ENCODE measurements at regions not wholly inside any gene's neighbourhood (a gene's known extent, or its start where the extent isn't known, plus 50 kb on each side); places are given as distances from the start of the nearest gene placed in this dataset.

- CTCF ChIA-PET, result interaction anchor here (0.6 to 1.7 kb wide), 9 partner anchors 10 to 1116 kb away, joined by 3 to 7 read pairs (median 3); no protein-coding TSS in a partner anchor
- POLR2A ChIA-PET, result no interaction called here
These were observed 418.2 kb upstream of the HS6ST1 start for GRCh38 chr2:128736689-128737545.

GRCh38 chr2:128737546-128737826 is 418.8 kb upstream of the HS6ST1 start:
- no peak for DNase-seq
- Mint-ChIP-seq H3K4me1 (peaks cover 9% of the 10 kb centered on the region), H3K27ac (no peak overlapping the region), H3K9me3 (no peaks in the 10 kb centered on the region), H3K4me3 (no peak overlapping the region), H3K36me3 (ENCODE audit: low read depth) (no peaks in the 10 kb centered on the region), H3K27me3 (peaks cover 8% of the 10 kb centered on the region)
- ChIA-PET CTCF (no interaction called here), POLR2A (no interaction called here)

More at GRCh38 chr2:128736689-128737545, 418.2 kb upstream of the HS6ST1 start:
- Mint-ChIP-seq H3K4me1 (peaks cover 9% of the 10 kb centered on the region), H3K9me3 (no peaks in the 10 kb centered on the region), H3K27ac (no peak overlapping the region), H3K36me3 (ENCODE audit: low read depth) (no peaks in the 10 kb centered on the region), H3K4me3 (peak overlapping the region; percentile 17), H3K27me3 (peaks cover 8% of the 10 kb centered on the region)
- peak; percentile 54 for DNase-seq

GRCh38 chr2:128738446-128739110 is 419.9 kb upstream of the HS6ST1 start:
- H3K4me3 Mint-ChIP-seq, result no peak overlapping the region
- ChIA-PET POLR2A (no interaction called here), CTCF (no interaction called here)
- H3K36me3 Mint-ChIP-seq (ENCODE audit: low read depth), result no peaks in the 10 kb centered on the region
- peaks cover 10% of the 10 kb centered on the region for H3K27me3 Mint-ChIP-seq
- peaks cover 9% of the 10 kb centered on the region for H3K4me1 Mint-ChIP-seq
- H3K9me3 Mint-ChIP-seq, result no peaks in the 10 kb centered on the region
- no peak for DNase-seq
- H3K27ac Mint-ChIP-seq, result no peak overlapping the region

- no peak for DNase-seq
- Mint-ChIP-seq H3K9me3 (no peaks in the 10 kb centered on the region), H3K4me3 (no peak overlapping the region), H3K27ac (no peak overlapping the region), H3K4me1 (no peaks in the 10 kb centered on the region), H3K27me3 (peaks cover 4% of the 10 kb centered on the region), H3K36me3 (ENCODE audit: low read depth) (no peaks in the 10 kb centered on the region)
- CTCF ChIA-PET, result no interaction called here
- POLR2A ChIA-PET, result no interaction called here
These were observed 423.8 kb upstream of the HS6ST1 start for GRCh38 chr2:128742467-128742866.

GRCh38 chr2:128745946-128746345 is 427.3 kb upstream of the HS6ST1 start:
- H3K4me3 Mint-ChIP-seq, result no peak overlapping the region

GRCh38 chr2:128746356-128746755 is 427.7 kb upstream of the HS6ST1 start:
- Mint-ChIP-seq H3K27ac (no peak overlapping the region), H3K27me3 (peaks cover 4% of the 10 kb centered on the region), H3K36me3 (ENCODE audit: low read depth) (no peaks in the 10 kb centered on the region), H3K9me3 (no peaks in the 10 kb centered on the region), H3K4me3 (no peak overlapping the region), H3K4me1 (no peaks in the 10 kb centered on the region)
- no peak for DNase-seq
- ChIA-PET POLR2A (no interaction called here), CTCF (interaction anchor here (0.6 kb wide), 1 partner anchor 21 kb away, joined by 3 read pairs; no protein-coding TSS in a partner anchor)

More at GRCh38 chr2:128745946-128746345, 427.3 kb upstream of the HS6ST1 start:
- CTCF ChIA-PET, result no interaction called here
- Mint-ChIP-seq H3K27me3 (peaks cover 4% of the 10 kb centered on the region), H3K4me1 (no peaks in the 10 kb centered on the region), H3K9me3 (no peaks in the 10 kb centered on the region), H3K27ac (no peak overlapping the region), H3K36me3 (ENCODE audit: low read depth) (no peaks in the 10 kb centered on the region)
- DNase-seq, result no peak
- POLR2A ChIA-PET, result no interaction called here

- H3K4me1 Mint-ChIP-seq, result no peaks in the 10 kb centered on the region
- DNase-seq, result no peak
- CTCF ChIA-PET, result interaction anchor here (2.9 kb wide), 1 partner anchor 12 kb away, joined by 6 read pairs; no protein-coding TSS in a partner anchor
These were observed 429.7 kb upstream of the HS6ST1 start for GRCh38 chr2:128748336-128748735.

GRCh38 chr2:128748835-128749605 is 430.4 kb upstream of the HS6ST1 start:
- no peak overlapping the region for H3K4me3 Mint-ChIP-seq
- H3K36me3 Mint-ChIP-seq (ENCODE audit: low read depth), result no peaks in the 10 kb centered on the region
- H3K9me3 Mint-ChIP-seq, result no peaks in the 10 kb centered on the region
- POLR2A ChIA-PET, result no interaction called here
- peaks cover 3% of the 10 kb centered on the region for H3K4me1 Mint-ChIP-seq
- CTCF ChIA-PET, result interaction anchor here (2.9 kb wide), 1 partner anchor 13 kb away, joined by 6 read pairs; no protein-coding TSS in a partner anchor
- no peak for DNase-seq
- no peak overlapping the region for H3K27ac Mint-ChIP-seq
- peaks cover 4% of the 10 kb centered on the region for H3K27me3 Mint-ChIP-seq

More at GRCh38 chr2:128748336-128748735, 429.7 kb upstream of the HS6ST1 start:
- Mint-ChIP-seq H3K27ac (no peak overlapping the region), H3K27me3 (peaks cover 7% of the 10 kb centered on the region), H3K9me3 (no peaks in the 10 kb centered on the region), H3K36me3 (ENCODE audit: low read depth) (no peaks in the 10 kb centered on the region), H3K4me3 (no peak overlapping the region)
- POLR2A ChIA-PET, result no interaction called here

- peaks cover 4% of the 10 kb centered on the region for H3K27me3 Mint-ChIP-seq
- no peaks in the 10 kb centered on the region for H3K36me3 Mint-ChIP-seq (ENCODE audit: low read depth)
- peaks cover 6% of the 10 kb centered on the region for H3K4me1 Mint-ChIP-seq
- H3K27ac Mint-ChIP-seq, result no peak overlapping the region
- ChIA-PET CTCF (interaction anchor here (2.9 kb wide), 1 partner anchor 14 kb away, joined by 6 read pairs; no protein-coding TSS in a partner anchor), POLR2A (no interaction called here)
- H3K4me3 Mint-ChIP-seq, result no peak overlapping the region
- H3K9me3 Mint-ChIP-seq, result no peaks in the 10 kb centered on the region
- DNase-seq, result no peak
These were observed 431.9 kb upstream of the HS6ST1 start for GRCh38 chr2:128750328-128751165.

- Mint-ChIP-seq H3K27ac (no peak overlapping the region), H3K4me3 (no peak overlapping the region), H3K9me3 (no peaks in the 10 kb centered on the region), H3K27me3 (peaks cover 4% of the 10 kb centered on the region), H3K36me3 (ENCODE audit: low read depth) (no peaks in the 10 kb centered on the region), H3K4me1 (peaks cover 6% of the 10 kb centered on the region)
- ChIA-PET POLR2A (no interaction called here), CTCF (no interaction called here)
- no peak for DNase-seq
These were observed 433.1 kb upstream of the HS6ST1 start for GRCh38 chr2:128751746-128752145.

- CTCF ChIA-PET, result interaction anchor here (1.4 kb wide), 1 partner anchor 16 kb away, joined by 3 read pairs; no protein-coding TSS in a partner anchor
- Mint-ChIP-seq H3K27me3 (peaks cover 4% of the 10 kb centered on the region), H3K4me1 (peaks cover 6% of the 10 kb centered on the region), H3K27ac (no peak overlapping the region), H3K36me3 (ENCODE audit: low read depth) (no peaks in the 10 kb centered on the region), H3K9me3 (no peaks in the 10 kb centered on the region), H3K4me3 (no peak overlapping the region)
- DNase-seq, result no peak
- POLR2A ChIA-PET, result no interaction called here
These were observed 434.1 kb upstream of the HS6ST1 start for GRCh38 chr2:128752691-128753263.

- H3K4me1 Mint-ChIP-seq, result peaks cover 6% of the 10 kb centered on the region
- H3K4me3 Mint-ChIP-seq, result no peak overlapping the region
- ChIA-PET CTCF (interaction anchor here (1.4 kb wide), 1 partner anchor 17 kb away, joined by 3 read pairs; no protein-coding TSS in a partner anchor), POLR2A (no interaction called here)
- no peak overlapping the region for H3K27ac Mint-ChIP-seq
- DNase-seq, result no peak
- H3K27me3 Mint-ChIP-seq, result peaks cover 4% of the 10 kb centered on the region
- no peaks in the 10 kb centered on the region for H3K9me3 Mint-ChIP-seq
- no peaks in the 10 kb centered on the region for H3K36me3 Mint-ChIP-seq (ENCODE audit: low read depth)
These were observed 434.7 kb upstream of the HS6ST1 start for GRCh38 chr2:128753321-128753720.

Data from activated CD4-positive, alpha-beta memory T cell treated with anti-CD3 and anti-CD28 coated beads, Interleukin-2, amount 10 ng/mL, durations not matched to agents 7 days and 5 days (primary cell).